IMR-90 (cell line): ENCODE measurements at regions not wholly inside any gene's neighbourhood (a gene's known extent, or its start where the extent isn't known, plus 50 kb on each side); places are given as distances from the start of the nearest gene placed in this dataset.

Experiments used
- BHLHE40 ChIP-seq: fragments of 150-350 bp; IDR thresholded peaks from 2 replicates; pipeline ENCODE4 v1.6.1; 2016; ENCODE audit warnings: mild to moderate bottlenecking, low read depth, low read length
- CEBPB ChIP-seq: IDR thresholded peaks from 2 replicates; pipeline ENCODE4 v1.6.1; 2012; ENCODE audit warnings: low read depth, low read length, improper control_type of control experiment
- CHD1 ChIP-seq: IDR thresholded peaks from 2 replicates; pipeline ENCODE4 v1.6.1; 2012; ENCODE audit warnings: low read depth, low read length, improper control_type of control experiment
- FOS ChIP-seq: fragments of 150-350 bp; IDR thresholded peaks from 2 replicates; pipeline ENCODE4 v1.6.1; 2016; ENCODE audit warnings: low read depth, low read length
- MAFK ChIP-seq: IDR thresholded peaks from 2 replicates; pipeline ENCODE4 v1.6.1; 2012; ENCODE audit warnings: low read depth, low read length, improper control_type of control experiment
- MAZ ChIP-seq: IDR thresholded peaks from 2 replicates; pipeline ENCODE4 v1.6.1; 2012; ENCODE audit warnings: low read depth, mild to moderate bottlenecking, low read length, improper control_type of control experiment, moderate library complexity, borderline replicate concordance
- MXI1 ChIP-seq: IDR thresholded peaks from 2 replicates; pipeline ENCODE4 v1.6.1; 2012; ENCODE audit warnings: low read depth, mild to moderate bottlenecking, low read length, moderate library complexity, borderline replicate concordance
- POLR2A ChIP-seq: IDR thresholded peaks from 2 replicates; pipeline ENCODE4 v1.6.1; 2012; ENCODE audit warnings: mild to moderate bottlenecking, low read depth, low read length
- RAD21 ChIP-seq: IDR thresholded peaks from 2 replicates; pipeline ENCODE4 v1.6.1; 2012; ENCODE audit warnings: low read length, improper control_type of control experiment
- RFX5 ChIP-seq: IDR thresholded peaks from 2 replicates; pipeline ENCODE4 v1.8.0; 2012; ENCODE audit warnings: low read depth, mild to moderate bottlenecking, low read length, moderate library complexity
- SMC3 ChIP-seq: fragments of 150-350 bp; IDR thresholded peaks from 2 replicates; pipeline ENCODE4 v1.6.1; 2016; ENCODE audit warnings: low read depth, mild to moderate bottlenecking, antibody characterized with exemption, low read length, moderate library complexity
- TF ChIP-seq, protein P1 (sequence below): conservative IDR thresholded peaks from 2 replicates; pipeline ENCODE4 v1.5.1; 2012; ENCODE audit warnings: mild to moderate bottlenecking, low read depth, low read length, improper control_type of control experiment
- TF ChIP-seq, protein P2 (sequence below): fragments of 150-350 bp; IDR thresholded peaks from 2 replicates; pipeline ENCODE4 v1.6.1; 2016; ENCODE audit warnings: low read depth, mild to moderate bottlenecking, low read length, moderate library complexity, borderline replicate concordance
- TF ChIP-seq, protein P3 (sequence below): fragments of 150-350 bp; IDR thresholded peaks from 2 replicates; pipeline ENCODE4 v1.6.1; 2017; ENCODE audit warnings: mild to moderate bottlenecking, antibody characterized with exemption, low read length, low read depth

DNA sequence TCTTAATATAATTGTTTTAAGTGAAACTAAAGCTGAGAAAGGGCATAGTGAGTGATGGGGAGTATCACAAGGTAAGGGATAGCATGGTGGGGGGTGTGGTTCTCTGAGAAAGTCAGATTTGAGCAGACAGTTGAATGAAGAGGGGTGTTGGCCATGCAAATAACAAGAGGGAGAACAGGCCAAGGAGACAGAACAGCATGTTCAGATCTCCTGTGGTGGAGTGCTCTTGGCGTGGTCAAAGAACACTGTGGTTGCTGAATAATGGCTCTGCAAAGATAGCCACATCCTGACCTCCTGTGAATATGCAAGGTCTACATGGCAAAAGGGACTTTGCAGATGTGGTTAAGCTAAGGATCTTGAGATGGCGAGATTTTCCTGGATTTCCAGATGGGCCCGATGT lies 389.2 kb downstream of the TMEM182 start:
- TF ChIP-seq, protein P1, sequence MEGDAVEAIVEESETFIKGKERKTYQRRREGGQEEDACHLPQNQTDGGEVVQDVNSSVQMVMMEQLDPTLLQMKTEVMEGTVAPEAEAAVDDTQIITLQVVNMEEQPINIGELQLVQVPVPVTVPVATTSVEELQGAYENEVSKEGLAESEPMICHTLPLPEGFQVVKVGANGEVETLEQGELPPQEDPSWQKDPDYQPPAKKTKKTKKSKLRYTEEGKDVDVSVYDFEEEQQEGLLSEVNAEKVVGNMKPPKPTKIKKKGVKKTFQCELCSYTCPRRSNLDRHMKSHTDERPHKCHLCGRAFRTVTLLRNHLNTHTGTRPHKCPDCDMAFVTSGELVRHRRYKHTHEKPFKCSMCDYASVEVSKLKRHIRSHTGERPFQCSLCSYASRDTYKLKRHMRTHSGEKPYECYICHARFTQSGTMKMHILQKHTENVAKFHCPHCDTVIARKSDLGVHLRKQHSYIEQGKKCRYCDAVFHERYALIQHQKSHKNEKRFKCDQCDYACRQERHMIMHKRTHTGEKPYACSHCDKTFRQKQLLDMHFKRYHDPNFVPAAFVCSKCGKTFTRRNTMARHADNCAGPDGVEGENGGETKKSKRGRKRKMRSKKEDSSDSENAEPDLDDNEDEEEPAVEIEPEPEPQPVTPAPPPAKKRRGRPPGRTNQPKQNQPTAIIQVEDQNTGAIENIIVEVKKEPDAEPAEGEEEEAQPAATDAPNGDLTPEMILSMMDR: no peak
- TF ChIP-seq SMC3 (no peak), MXI1 (no peak), POLR2A (no peak), FOS (no peak), BHLHE40 (no peak), RFX5 (no peak), MAZ (no peak), RAD21 (no peak), CEBPB (no peak), MAFK (no peak), CHD1 (no peak)
- TF ChIP-seq, protein P2, sequence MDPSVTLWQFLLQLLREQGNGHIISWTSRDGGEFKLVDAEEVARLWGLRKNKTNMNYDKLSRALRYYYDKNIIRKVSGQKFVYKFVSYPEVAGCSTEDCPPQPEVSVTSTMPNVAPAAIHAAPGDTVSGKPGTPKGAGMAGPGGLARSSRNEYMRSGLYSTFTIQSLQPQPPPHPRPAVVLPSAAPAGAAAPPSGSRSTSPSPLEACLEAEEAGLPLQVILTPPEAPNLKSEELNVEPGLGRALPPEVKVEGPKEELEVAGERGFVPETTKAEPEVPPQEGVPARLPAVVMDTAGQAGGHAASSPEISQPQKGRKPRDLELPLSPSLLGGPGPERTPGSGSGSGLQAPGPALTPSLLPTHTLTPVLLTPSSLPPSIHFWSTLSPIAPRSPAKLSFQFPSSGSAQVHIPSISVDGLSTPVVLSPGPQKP: no peak
- TF ChIP-seq, protein P3, sequence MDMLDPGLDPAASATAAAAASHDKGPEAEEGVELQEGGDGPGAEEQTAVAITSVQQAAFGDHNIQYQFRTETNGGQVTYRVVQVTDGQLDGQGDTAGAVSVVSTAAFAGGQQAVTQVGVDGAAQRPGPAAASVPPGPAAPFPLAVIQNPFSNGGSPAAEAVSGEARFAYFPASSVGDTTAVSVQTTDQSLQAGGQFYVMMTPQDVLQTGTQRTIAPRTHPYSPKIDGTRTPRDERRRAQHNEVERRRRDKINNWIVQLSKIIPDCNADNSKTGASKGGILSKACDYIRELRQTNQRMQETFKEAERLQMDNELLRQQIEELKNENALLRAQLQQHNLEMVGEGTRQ: no peak
